HG03066 (cell line): ENCODE measurements at regions not wholly inside any gene's neighbourhood (a gene's known extent, or its start where the extent isn't known, plus 50 kb on each side); places are given as distances from the start of the nearest gene placed in this dataset.

Experiments
- ATAC-seq: cut with Tn5 transposase; IDR thresholded peaks from one replicate; pipeline ENCODE4 v1.9.1; 2021; ENCODE audit warnings: low read depth; ENCODE audit not compliant: unreplicated experiment

DNA sequence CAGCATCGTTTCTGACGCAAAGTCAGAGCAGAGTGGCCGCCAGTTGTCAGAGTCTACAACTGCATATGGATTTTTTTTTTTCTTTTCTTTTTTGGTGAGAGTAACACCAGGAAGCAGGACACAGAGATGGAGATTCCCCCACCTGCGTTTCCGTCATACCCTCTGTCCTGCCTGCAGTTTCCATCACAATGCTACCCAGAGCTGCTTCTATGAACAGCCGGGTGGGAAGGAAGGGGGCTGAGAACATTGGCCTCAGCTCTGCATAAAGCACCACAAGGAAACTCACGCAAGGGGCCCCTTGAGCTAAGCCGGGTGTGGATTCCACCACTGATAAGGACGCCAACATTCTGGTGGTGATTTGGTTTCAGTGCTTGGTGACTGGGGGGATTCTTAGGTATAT lies 183.5 kb upstream of the AFDN start:
- no peak for ATAC-seq

DNA sequence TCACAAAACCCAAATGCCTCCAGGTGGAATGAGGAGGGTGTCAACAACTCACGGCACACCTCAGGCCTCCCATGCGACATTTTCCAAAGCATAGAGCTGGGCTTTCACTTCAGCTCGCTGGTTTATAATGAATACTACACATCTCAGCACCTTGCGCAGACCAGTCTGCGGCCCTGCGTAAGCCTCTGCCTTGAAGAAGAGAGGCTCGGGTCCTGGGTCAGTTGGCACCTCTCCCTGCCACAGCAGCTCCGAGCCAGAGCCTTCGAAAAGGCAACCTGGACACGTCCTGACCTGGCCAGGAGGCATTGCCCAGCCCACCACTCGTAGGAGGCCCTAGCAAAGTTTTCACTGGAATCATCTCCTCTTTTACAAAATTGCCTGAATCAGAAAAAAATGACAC lies 183.0 kb upstream of the AFDN start:
- ATAC-seq, result no peak

DNA sequence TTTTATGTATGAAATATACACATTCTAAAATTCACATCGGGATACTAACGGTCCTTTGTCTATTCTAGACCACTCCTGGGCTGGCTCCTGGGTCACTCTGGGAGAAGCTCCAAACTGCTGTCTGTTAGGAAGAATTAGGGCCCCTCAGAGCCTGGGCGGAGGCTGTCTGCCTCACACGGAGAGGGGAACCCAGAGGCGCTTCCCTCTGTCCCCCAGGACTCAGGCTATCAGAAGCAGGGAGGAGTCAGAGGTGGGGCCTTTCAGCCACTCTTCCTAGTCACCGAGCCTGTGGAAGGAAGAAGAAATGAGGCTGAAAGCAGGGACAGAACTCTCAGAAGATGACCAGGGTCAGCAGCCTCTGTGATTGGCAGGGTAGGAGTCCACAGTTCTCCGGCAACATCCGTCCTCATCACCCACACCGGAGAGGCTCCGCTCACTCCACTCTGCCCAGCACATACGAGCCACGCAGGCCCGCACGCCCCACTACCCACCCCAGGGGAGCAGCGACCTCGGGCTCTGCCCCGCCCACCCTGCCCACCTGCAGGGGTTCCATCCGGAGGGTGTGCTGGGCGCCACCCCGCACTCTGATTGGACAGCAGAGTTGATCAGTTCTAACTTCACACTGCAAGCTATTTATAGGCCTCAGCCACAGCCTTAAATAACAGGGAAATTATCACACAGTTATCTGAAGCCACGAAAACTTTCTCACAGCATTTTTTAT lies 182.1 kb upstream of the AFDN start:
- ATAC-seq, result no peak

DNA sequence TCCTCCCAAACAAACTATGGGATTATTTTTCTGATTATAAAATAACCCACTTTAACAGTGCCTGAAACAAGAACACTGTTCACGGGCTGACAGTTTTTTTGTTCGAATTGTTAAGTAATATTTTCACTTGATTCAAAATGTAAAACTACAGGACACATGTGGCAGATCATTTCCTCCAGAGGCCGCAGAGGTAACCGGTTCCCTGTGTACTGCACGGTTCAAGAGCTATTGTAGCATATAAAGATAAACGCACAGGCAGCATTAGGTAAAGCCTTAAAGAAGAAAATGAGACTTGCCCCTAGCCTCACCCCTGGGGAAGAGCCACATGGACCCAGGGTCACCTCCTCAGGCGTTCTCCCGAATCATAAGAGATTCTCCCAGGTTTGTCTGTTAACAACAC lies 181.3 kb upstream of the AFDN start:
- no peak for ATAC-seq

DNA sequence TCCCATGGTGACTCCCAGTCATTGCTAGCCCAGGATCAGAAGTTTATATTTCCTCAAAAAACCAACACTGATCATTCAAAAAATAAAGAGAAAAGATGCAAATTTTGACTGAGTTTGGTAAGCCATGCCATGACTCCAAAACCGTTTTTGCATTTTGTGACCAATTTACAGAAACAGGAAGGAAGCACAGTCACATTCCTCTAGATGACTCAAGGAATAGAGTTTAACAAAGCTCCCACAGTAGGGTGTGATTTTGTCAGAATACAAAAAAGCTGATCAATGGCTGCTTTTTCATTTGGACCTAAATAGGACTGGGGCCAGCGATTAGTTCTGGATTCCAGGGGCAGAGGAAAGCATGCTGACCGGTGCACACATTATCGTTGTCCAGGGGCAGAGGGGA lies 179.4 kb upstream of the AFDN start:
- ATAC-seq, result no peak

DNA sequence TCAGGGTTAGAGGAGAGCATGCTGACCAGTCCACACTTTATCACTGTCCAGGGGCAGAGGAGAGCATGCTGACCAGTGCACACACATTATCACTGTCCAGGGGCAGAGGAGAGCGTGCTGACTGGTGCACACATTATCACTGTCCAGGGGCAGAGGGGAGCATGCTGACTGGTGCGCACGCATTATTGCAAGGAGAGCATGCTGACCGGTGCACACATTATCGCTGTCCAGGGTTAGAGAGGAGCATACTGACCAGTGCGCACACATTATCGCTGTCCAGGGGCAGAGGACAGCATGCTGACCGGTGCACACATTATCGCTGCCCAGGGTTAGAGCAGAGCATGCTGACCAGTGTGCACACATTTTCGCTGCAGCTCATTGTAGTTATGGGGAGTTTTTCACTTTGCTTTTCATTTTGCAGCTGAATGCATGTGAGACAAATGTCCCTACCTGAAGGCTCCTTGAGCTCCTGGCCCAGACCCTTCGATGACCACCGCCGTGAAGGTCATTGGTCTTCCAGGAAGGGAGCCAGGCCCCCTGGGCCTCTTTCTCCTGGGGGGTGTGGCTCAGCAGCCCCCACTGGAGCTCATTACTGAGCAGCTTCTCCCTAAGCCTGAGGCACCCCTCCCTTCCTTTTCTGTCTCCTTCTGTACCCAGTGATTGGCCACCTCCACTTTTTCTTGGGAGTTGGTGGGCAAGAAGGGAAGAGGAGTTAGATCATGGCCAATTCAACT lies 178.8 kb upstream of the AFDN start:
- no peak for ATAC-seq

DNA sequence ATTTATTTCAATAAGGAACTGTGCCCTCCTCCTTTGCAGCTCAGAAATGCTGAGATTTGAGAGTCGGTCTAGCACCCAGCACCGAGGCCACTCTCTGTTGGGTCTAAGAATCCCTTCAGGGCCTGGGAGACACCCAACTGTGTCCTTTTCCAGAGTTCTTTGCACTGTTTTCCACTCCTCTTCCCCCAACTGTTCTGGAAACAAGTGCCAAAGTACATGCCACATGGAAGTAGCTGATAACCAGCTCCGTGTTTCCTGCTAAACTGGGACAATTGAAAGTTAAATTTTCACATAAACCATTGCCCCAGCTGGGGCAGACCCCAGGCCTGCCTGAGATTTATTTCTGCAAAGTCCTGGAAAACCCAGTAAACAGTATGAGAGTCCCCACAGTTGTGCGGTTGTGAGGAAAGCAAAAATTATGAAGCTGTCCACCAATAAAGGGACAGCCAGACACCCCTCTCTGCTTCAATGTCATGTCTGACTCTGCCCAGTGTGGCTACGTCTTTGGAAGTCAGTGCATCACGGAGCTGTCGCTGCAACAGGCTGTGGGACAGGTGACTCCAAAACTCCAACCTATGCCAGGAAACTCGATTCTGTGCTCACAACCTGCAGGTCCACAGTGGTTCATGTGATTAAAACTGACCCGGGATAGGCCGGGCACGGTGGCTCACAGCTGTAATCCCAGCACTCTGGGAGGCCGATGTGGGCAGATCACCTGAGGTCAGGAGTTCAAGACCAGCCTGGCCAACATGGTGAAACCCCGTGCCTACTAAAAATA lies 178.0 kb upstream of the AFDN start:
- ATAC-seq, result no peak

DNA sequence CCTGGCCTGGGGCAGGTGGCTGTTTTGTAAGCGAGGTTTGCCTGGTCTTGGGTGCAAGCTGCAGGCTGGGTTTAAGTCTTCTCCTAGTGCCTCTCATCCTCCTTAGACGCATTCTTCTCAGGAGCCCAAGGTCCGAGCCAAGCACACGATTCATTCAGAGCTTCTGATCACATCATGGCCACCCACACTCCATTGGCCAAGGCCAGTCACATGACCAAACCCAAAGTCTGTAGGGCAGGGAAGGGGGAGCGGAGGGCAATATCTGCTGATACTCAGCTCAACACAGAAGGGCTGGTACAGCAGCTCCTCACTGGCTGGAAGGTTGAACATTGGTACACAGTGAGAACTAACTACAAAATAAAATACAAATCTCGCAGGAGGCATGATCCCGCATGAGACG lies 177.2 kb upstream of the AFDN start:
- ATAC-seq, result no peak

DNA sequence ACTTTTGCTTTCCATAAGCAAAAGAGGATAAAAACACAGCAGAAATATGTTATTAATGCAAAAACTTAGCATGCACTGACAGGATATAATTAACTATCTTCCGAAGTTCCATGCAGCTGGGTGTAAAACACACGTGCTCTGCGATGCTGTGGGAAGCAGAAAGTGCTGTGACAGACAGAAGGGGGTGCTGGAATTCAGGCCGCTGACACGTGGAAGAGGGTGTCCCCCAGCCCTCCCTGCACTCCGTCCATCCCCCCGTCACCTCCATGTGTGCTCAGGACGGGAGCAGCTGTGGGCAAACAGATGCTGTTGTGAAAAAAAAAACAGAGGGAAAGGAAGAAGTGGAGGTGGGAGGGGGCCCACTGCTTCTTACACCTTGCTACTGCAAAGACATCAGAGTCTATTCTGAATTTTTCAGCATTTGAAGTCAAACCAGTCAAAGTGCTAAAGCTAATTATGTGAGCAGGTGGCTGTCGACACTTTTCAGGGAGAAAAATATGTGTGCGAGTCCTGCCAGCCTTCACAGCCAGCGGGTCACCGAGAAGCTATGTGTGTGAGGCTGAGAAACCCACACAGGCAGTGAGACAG lies 175.9 kb upstream of the AFDN start:
- no peak for ATAC-seq

DNA sequence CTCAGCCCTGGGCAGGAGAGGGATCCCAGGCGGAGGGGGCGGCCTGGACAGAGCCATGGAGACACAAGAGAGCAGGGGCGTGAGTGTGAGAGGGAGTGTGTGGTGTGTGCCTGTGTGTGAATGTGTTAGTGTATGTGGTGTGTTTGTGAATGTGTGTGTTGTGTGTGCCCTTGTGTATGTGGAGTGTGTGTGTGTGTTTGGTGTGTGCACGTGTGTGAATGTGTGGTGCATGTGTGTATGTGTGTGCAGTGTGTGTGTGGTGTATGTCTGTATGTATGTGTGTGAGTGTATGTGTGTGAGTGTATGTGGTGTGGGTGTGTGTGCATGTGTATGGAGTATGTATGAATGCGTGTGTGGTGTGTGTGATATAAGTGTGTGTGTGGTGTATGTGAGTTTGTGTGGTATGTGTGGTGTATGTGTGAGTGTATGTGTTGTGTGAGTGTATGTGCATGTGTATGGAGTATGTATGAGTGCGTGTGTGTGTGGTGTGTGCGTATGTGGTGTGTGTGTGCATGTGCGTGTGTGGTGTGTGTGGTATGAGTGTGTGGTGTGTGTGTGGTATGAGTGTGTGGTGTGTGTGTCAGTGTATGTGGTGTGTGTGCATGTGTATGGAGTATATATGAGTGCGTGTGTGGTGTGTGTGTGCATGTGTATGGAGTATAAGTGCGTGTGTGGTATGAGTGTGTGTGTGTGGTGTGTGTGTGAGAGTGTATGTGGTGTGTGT lies 175.2 kb upstream of the AFDN start:
- no peak for ATAC-seq

DNA sequence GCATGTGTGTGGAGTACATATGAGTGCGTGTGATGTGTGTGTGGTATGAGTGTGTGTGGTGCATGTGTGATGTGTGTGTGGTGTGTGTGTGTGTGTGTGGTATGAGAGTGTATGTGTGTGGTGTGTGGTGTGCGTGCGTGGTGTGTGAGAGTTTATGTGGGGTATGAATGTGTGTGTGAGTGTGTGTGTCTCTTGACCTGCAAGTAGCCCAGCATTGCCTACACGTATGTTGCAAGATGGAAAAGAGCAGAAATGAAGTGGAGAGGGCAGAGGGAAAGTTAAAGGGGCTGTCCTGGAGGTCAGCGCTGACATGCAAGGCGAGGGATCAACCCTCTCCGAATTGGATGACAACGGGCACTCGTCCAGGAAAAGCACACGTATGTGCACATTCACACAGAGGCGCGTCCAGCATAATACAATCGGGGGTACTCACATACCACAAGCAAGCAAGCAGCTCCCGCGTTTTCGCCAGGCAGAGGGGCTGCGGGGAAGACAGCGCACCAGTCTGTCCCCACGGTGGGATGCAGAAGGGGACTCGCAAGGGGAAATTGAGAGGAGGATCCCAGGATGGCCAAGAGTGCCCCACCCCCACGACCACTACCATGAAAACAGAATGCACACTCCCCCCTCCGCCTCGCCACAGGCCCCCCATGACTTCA lies 174.5 kb upstream of the AFDN start:
- ATAC-seq, result no peak

DNA sequence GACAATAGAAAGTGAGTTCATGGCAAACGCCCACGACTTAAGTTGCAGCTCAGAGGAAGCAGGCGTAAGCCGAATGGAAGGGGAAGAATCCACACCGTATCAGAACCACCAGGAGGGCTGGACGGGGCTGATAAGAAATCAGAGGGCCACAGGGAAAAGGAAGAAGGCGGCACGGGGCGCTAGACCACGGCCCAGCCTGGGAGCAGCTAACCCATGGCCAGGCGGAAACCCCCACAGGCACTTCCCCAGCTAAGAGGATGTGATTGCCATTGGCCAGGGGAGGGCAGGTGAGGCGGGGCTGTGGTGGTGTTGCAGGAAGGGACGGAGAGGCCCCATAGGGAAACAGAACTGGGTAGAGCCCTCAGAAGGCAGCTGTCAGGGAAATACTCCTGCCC lies 174.0 kb upstream of the AFDN start:
- no peak for ATAC-seq

DNA sequence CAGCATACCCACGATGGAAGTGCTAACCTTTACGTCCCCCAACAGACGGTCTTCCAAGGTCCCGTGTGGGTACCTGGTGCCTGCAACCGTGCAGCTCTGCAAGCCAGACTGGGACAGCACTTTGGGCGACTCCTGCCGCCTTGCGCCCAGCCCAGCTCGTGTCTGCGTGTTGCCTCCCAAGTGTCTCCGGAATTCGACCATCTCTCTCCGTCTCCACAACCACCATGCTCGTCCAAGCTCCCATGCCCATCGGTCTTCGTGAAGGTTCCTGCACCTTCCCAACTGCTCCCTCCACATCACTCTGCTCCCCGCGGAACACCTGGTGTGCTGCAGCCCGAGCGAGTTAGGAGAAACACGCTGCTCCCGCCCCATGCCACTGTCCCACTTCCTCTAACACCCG lies 173.2 kb upstream of the AFDN start:
- no peak for ATAC-seq

DNA sequence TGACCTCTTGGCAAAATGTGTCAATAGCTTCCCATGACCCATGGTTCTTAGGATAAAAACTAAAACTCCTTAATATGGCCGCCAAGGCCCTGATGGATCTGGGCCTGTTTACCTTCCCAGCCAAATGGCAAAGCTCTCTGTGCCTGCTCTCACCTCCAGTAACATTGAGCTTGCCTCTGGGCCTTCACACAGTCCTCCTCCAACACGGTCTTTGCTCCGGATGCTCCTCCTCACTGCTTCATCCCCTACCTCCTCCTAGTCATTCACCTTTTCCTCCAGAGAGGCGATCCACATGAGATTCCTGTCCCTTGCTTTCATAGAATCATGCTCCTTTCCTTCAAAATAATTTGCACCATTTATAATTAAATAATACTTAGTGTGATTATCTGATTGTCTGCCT lies 172.3 kb upstream of the AFDN start:
- no peak for ATAC-seq

DNA sequence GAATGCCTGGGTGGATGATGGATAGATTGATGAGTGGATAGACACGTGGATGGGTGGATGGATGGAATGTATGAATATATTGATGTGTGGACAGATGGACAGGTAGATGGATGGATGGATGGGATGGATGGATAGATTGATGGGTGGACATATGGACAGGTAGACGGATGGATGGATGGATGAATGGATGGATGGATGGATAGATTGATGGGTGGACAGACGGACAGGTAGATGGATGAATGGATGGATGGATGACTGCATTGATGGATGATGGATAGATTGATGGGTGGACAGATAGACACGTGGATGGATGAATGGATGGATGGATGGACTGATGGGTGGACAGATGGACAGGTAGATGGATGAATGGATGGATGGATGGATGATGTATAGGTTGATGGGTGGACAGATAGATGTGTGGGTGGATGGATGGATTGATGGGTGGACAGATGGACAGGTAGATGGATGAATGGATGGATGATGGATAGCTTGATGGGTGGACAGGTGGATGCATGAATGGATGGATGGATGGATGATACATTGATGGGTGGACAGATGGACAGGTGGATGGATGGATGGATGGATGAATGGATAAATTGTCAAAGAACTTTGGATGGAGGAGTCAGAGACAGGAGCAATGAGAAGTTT lies 171.4 kb upstream of the AFDN start:
- no peak for ATAC-seq

DNA sequence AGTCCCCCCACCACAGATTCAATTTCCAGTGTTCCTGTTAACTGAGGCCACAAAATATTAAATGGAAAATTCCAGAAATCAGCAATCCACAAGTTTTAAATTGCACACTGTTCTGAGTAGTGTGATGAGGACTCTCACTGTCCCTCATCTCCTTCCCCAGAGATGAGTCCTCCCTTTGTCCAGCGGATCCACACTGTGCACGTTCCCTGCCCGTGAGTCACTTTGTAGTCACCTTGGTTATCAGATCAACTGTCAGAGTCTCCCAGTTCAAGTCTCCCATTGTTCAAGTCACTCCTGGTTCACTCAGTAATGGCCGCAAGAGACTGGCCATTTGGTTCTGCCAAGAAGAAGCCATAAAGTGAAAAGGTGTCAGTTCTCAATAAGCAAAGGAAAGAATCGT lies 168.6 kb upstream of the AFDN start:
- ATAC-seq, result no peak

DNA sequence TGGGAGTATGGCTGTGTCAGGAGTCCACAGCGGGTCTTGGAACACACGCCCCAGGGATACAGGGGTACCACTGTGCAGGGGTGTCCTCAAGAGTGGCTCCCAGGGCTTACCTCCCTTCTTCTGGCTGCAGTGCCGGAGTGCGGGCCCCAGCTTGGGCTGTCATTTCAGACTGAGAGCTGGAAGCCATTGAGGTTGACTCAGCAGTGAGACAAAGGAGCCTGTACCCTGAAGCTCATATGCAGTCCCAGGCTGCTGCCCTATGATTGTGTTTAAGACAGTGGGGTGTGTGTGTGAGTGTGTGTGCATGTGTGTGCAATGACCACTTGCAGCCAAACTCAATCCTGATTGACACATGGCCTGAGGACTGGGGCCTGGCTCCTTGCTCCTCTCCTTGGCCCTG lies 167.7 kb upstream of the AFDN start:
- ATAC-seq, result no peak

DNA sequence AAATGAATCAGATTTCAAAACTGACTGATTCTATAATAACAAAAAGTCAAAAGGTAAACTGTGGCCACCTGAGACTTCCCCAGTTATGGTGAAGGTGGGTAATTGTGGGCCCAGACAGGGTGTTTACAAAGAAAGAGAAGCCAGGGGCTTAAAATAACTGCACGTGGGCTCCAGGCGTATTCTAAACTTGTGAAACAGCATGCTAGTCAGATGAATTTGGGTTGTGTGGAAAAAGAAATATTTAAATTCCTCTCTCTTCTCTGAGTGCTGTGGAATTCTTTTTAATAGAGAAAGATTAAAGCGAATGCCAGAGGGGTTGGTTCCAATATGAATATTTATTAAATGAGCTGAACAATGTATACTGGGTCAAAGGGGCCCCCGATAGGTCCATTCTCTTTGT lies 166.3 kb upstream of the AFDN start:
- ATAC-seq, result no peak

DNA sequence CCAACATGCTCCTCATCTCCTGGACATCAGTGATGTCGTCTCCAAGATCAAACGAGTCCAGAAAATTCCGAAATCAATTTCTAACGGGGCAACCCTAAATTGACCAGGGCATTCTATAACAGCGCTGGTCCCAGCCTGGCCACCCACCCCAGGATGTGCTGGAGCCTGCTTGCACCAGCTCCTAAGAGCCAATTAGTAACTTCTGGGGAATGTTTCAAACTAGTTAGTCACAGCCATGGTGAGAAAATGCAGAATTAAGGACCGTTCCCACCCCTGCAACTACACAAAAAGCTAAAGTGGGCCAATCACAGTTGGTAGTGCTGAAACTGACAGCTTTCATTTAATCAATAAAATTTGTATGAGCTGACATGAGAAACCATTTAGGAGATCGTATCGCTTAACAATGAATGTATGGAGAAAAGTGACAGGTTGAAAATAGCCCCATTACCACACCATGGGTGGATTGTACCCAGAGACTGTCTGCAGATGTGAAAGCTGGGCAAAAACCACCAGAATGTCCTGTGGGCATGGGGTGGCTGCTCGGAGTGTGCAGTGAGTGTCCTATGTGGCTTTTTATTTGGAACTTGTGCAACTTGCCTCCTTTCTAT lies 165.7 kb upstream of the AFDN start:
- no peak for ATAC-seq
